HG02798 (cell line): ENCODE measurements at regions not wholly inside any gene's neighbourhood (a gene's known extent, or its start where the extent isn't known, plus 50 kb on each side); places are given as distances from the start of the nearest gene placed in this dataset.
"Not testable (repeated sequence)": the region's sequence is repeated elsewhere in the genome, so short reads cannot be mapped to it uniquely, and the experiment has no call there.

Experiments used
- ATAC-seq: cut with Tn5 transposase; IDR thresholded peaks from one replicate; pipeline ENCODE4 v1.9.1; 2021; ENCODE audit warnings: mild to moderate bottlenecking; ENCODE audit not compliant: unreplicated experiment, poor library complexity

- ATAC-seq = no peak
These were observed 295.1 kb downstream of the ALDH8A1 start for GRCh38 chr6:134654751-134655150.

GRCh38 chr6:134651519-134651918, 298.4 kb downstream of the ALDH8A1 start:
- peak; percentile 56 for ATAC-seq

- ATAC-seq = no peak
These were observed 302.0 kb downstream of the ALDH8A1 start for GRCh38 chr6:134647861-134648260.

- no peak for ATAC-seq
These were observed 307.1 kb downstream of the ALDH8A1 start for GRCh38 chr6:134642819-134643218.

GRCh38 chr6:134642279-134642678, 307.6 kb downstream of the ALDH8A1 start:
- ATAC-seq = no peak

- peak; percentile 70 for ATAC-seq
These were observed 308.9 kb downstream of the ALDH8A1 start for GRCh38 chr6:134640975-134641429.

GRCh38 chr6:134640229-134640628, 309.7 kb downstream of the ALDH8A1 start:
- ATAC-seq = no peak

- ATAC-seq = no peak
These were observed 312.0 kb downstream of the ALDH8A1 start for GRCh38 chr6:134637847-134638437.

GRCh38 chr6:134637282-134637681, 312.6 kb downstream of the ALDH8A1 start:
- no peak for ATAC-seq

GRCh38 chr6:134636186-134636799, 313.6 kb downstream of the ALDH8A1 start:
- ATAC-seq = peak; percentile 82

GRCh38 chr6:134634966-134635365, 314.9 kb downstream of the ALDH8A1 start:
- no peak for ATAC-seq

GRCh38 chr6:134634466-134634865, 315.4 kb downstream of the ALDH8A1 start:
- ATAC-seq = no peak

GRCh38 chr6:134632982-134633940, 315.3 kb upstream of the SGK1 start:
- ATAC-seq = not testable (repeated sequence)

GRCh38 chr6:134632024-134632423, 314.1 kb upstream of the SGK1 start:
- ATAC-seq = no peak

- no peak for ATAC-seq
These were observed 313.5 kb upstream of the SGK1 start for GRCh38 chr6:134631398-134631924.

GRCh38 chr6:134630508-134631121, 312.7 kb upstream of the SGK1 start:
- ATAC-seq = no peak

GRCh38 chr6:134628154-134628553, 310.2 kb upstream of the SGK1 start:
- ATAC-seq = no peak

GRCh38 chr6:134627707-134628106, 309.8 kb upstream of the SGK1 start:
- ATAC-seq = no peak

- ATAC-seq = no peak
These were observed 308.7 kb upstream of the SGK1 start for GRCh38 chr6:134626589-134626988.

- ATAC-seq = no peak
These were observed 308.2 kb upstream of the SGK1 start for GRCh38 chr6:134626086-134626485.
